ENCODE measurements at regions not wholly inside any gene's neighbourhood (a gene's known extent, or its start where the extent isn't known, plus 50 kb on each side); places are given as distances from the start of the nearest gene placed in this dataset.

DNA sequence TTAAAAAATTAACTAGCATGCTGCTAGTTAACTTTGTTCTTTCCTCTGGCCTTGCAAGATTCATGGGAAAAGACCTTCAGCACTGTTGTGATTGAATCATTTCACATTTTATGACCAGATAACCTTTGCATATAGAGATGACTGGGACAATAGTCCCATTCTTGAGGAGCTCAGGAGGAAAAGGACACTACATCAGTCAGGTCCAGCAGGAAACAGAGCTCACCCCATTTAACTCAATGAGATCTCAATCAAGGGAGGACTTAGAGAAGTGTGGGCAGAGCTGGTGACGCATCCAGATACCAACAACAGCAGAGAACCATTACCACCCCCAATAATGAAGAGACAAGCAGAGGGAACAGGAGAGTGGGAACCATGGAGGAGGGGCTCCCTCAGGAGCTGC is 109.4 kb upstream of the GUCA2B start:
- TF ChIP-seq, protein P1, sequence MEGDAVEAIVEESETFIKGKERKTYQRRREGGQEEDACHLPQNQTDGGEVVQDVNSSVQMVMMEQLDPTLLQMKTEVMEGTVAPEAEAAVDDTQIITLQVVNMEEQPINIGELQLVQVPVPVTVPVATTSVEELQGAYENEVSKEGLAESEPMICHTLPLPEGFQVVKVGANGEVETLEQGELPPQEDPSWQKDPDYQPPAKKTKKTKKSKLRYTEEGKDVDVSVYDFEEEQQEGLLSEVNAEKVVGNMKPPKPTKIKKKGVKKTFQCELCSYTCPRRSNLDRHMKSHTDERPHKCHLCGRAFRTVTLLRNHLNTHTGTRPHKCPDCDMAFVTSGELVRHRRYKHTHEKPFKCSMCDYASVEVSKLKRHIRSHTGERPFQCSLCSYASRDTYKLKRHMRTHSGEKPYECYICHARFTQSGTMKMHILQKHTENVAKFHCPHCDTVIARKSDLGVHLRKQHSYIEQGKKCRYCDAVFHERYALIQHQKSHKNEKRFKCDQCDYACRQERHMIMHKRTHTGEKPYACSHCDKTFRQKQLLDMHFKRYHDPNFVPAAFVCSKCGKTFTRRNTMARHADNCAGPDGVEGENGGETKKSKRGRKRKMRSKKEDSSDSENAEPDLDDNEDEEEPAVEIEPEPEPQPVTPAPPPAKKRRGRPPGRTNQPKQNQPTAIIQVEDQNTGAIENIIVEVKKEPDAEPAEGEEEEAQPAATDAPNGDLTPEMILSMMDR (conservative IDR thresholded peaks at IDR 0.05; ENCODE audit: low read depth, low read length), result no peak
- no peak for TF ChIP-seq EZH2 (IDR thresholded peaks at IDR 0.05; ENCODE audit: borderline replicate concordance, low read depth, low read length, poor library complexity, severe bottlenecking)
